ENCODE measurements at regions not wholly inside any gene's neighbourhood (a gene's known extent, or its start where the extent isn't known, plus 50 kb on each side); places are given as distances from the start of the nearest gene placed in this dataset.

DNA sequence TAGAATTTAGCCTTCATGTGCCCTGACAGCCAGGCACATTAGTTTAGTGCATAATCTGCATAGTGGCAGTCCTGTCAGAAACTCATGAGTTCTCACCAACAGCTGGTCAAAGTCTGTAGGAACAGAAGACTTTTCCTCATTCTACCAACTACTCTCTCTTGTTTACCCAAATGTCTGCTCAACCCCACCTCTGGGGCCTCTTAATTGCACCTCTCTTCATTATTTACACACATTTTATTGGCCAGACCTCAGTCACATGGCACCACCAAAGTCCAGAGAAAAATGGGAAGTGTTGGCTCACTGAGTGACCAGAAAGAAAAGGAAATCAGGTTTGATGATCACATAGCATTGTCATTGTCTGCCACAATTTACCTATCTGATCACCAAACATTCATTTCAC, 114.6 kb upstream of the PLXNC1 start:
- Histone ChIP-seq H3K14ac (ENCODE audit: insufficient read depth, low read length) (no peak overlapping the region), H4K91ac (ENCODE audit: insufficient read length, low read depth, low read length) (no peak overlapping the region), H2AFZ (ENCODE audit: low read length) (no peak overlapping the region), H3K79me1 (ENCODE audit: insufficient read depth, low read depth, low read length, poor library complexity, severe bottlenecking) (no peaks in the 10 kb centered on the region), H2BK120ac (ENCODE audit: low read depth, low read length, poor library complexity, severe bottlenecking) (no peak overlapping the region), H3K9me3 (ENCODE audit: control insufficient read depth, low read depth, low read length) (no peaks in the 10 kb centered on the region), H2BK15ac (ENCODE audit: low read depth, low read length) (no peak overlapping the region), H3K23ac (ENCODE audit: insufficient read length, low read depth, low read length) (no peak overlapping the region), H3K4ac (ENCODE audit: low read depth, low read length) (no peak overlapping the region), H3K9ac (ENCODE audit: extremely low read depth, insufficient read length, low read length) (no peak overlapping the region), H3K56ac (ENCODE audit: insufficient read length, low read depth, low read length) (no peak overlapping the region), H4K8ac (replicated peaks; ENCODE audit: insufficient read length, low read depth, low read length) (no peak overlapping the region), H3K4me1 (ENCODE audit: insufficient read depth, low read length) (no peaks in the 10 kb centered on the region), H2BK12ac (ENCODE audit: insufficient read length, low read depth, low read length) (no peak overlapping the region), H4K20me1 (ENCODE audit: control insufficient read depth, insufficient read depth, insufficient read length) (no peaks in the 10 kb centered on the region), H2BK5ac (ENCODE audit: insufficient read length, low read length) (no peak overlapping the region), H3K27ac (ENCODE audit: insufficient read length, low read depth, low read length) (no peak overlapping the region), H2AK5ac (ENCODE audit: insufficient read length, low read length) (no peak overlapping the region), H3T11ph (ENCODE audit: low read length) (no peak overlapping the region), H3K27me3 (ENCODE audit: insufficient read depth, low read length) (no peaks in the 10 kb centered on the region), H3K4me2 (ENCODE audit: insufficient read depth, insufficient read length, low read length) (no peak overlapping the region), H3K18ac (ENCODE audit: insufficient read length, low read depth, low read length) (no peak overlapping the region), H4K5ac (ENCODE audit: insufficient read length, low read depth, low read length) (no peak overlapping the region), H3K79me2 (ENCODE audit: insufficient read depth, low read length) (no peaks in the 10 kb centered on the region), H2BK20ac (ENCODE audit: low read depth, low read length, poor library complexity, severe bottlenecking) (no peak overlapping the region), H3K23me2 (ENCODE audit: insufficient read length, low read depth, low read length, poor library complexity, severe bottlenecking) (no peaks in the 10 kb centered on the region)
- Mint-ChIP-seq H3K27me3 (ENCODE audit: low read depth) (peaks cover 3% of the 10 kb centered on the region), H3K4me1 (peaks cover 4 to 5% of the 10 kb centered on the region in 2 experiments; a peak in 2 of 4 replicates), H3K27ac (no peak overlapping the region), H3K36me3 (ENCODE audit: insufficient read depth in 1 of 3, low read depth in 3 of 3) (peaks cover 1 to 10% (median 6%) of the 10 kb centered on the region in 3 experiments; a peak in 5 of 7 replicates), H3K9me3 (peaks cover 17 to 21% of the 10 kb centered on the region in 2 experiments), H3K4me3 (no peak overlapping the region)
- TF ChIP-seq, protein P1, sequence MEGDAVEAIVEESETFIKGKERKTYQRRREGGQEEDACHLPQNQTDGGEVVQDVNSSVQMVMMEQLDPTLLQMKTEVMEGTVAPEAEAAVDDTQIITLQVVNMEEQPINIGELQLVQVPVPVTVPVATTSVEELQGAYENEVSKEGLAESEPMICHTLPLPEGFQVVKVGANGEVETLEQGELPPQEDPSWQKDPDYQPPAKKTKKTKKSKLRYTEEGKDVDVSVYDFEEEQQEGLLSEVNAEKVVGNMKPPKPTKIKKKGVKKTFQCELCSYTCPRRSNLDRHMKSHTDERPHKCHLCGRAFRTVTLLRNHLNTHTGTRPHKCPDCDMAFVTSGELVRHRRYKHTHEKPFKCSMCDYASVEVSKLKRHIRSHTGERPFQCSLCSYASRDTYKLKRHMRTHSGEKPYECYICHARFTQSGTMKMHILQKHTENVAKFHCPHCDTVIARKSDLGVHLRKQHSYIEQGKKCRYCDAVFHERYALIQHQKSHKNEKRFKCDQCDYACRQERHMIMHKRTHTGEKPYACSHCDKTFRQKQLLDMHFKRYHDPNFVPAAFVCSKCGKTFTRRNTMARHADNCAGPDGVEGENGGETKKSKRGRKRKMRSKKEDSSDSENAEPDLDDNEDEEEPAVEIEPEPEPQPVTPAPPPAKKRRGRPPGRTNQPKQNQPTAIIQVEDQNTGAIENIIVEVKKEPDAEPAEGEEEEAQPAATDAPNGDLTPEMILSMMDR (conservative IDR thresholded peaks at IDR 0.05), result no peak
- no peak for DNase-seq

Measured in H9 (cell line).